A204.1 (cell line): ENCODE measurements at regions not wholly inside any gene's neighbourhood (a gene's known extent, or its start where the extent isn't known, plus 50 kb on each side); places are given as distances from the start of the nearest gene placed in this dataset.

Source experiments
- FAIRE-seq: peaks from 2 replicates; lab custom pipeline; 2012; peaks lifted over from hg19 to GRCh38; lab: Jason Lieb, UNC

DNA sequence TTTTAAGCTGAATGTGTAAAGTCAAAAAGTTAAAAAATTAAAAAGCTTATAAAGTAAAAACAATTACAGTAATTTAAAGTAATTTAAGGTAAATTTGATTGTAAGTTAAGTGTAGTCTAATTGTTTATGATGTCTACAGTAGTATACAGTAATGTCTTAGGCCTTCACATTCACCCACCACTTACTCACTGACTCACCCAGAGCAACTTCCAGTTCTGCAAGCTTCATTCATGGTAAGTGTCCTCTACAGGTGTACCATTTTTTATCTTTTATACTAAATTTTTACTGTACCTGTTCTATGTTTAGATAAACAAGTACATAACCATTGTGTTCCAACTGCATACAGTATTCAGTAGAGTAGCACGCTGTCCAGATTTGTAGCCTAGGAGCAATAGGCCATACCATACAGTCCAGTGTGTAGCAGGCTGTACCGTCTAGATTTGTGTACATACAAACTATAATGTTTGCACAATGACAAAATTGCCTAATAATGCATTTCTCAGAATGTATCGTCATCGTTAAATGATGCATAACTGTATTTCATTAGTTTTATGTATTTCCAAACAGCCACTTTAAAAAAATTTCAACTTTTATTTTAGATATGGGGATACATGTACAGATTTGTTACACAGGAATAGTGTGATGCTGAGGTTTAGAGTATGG is 319.3 kb downstream of the DYSF start:
- no peak for FAIRE-seq

- no peak for FAIRE-seq
Observed at GRCh38 chr2:71767663-71768062, 314.3 kb downstream of the DYSF start.

- no peak for FAIRE-seq
Observed at GRCh38 chr2:71759060-71759459, 305.7 kb downstream of the DYSF start.

DNA sequence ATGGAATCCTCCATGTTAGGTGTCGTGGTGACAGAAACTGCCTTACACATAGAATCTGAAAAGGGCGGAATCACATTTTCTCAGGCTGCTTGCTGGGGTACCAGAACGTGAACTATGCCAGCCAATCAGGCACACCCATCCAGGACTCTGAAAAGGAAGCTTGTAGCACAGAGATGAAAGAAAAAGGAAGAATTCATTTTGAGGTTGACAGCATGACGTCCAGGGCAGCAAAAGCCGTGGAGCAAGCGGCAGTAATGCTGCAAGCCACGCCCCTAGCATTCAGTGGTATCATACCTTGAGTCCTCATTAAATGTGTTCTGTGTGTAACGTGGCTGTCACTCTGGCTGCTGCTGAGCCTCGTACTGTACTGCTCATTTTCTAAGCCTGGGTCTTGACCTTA is 304.0 kb downstream of the DYSF start:
- no peak for FAIRE-seq

DNA sequence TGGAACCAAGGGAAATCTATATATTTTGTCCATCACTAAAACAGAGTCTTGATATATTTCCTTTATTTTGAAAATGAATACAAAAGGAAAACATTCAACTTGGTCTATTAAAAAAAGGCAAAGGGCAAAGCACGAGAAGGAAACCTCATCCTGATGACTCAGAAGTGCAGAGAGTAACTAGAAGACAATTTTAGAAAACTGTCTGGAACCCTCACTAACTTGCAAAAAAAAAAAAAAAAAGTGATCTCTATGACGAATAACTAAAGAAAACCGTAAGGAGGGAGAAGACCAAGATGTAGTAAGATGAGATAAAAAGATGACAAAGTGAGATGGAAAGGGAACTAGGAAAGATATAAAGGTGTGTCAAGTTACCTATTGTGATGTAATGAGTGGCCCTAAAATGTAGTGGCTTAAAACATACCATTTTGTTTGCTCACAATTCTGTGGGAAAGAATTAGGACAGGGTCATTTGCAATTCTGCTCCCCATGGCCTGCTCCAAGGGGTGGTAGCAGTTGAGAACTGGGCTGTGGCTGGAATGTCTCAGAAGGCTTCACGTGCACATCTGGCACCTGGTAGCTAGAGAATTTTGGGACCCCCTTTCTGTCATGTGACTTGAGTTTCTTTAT is 303.0 kb downstream of the DYSF start:
- FAIRE-seq, result no peak

DNA sequence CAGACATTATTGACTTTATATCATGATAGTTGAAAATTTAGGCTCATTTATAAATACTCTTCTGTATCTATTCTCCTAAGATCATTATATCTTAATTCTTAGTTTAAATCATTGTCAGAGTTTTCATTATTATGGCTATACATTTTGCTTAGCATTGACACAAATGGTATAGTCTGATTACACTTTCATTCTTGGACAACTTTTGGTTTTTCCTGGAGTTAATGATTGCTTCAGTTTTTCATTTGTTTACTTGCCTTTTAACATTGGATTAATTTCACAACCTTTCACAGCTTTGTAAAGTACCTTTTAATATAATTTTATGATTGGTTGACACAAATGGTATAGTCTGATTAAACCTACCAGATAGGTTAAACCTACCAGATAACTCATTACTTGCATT is 298.2 kb downstream of the DYSF start:
- no peak for FAIRE-seq

DNA sequence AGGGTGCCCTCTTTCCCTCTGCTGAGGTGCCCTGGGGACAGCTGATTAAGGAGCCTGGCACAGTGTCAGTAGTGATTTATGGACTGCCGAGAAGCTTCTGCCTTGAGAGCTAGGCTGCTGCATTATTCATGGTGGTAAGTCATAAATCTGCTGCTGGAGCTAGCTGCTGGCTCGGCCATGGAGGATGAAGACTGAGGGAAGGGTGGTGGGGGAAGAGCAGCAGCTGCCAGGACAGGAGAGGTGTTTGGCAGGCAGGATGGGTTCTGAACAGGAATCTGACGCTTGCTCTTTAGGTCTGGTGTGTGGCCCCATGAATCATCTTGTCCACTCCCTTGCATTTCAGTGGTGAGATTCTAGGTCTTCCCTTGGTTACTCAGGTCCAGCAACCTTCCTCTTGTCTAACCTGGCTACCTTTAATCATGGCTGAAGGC is 296.3 kb downstream of the DYSF start:
- no peak for FAIRE-seq

- no peak for FAIRE-seq
Observed at GRCh38 chr2:71748227-71748626, 294.9 kb downstream of the DYSF start.

DNA sequence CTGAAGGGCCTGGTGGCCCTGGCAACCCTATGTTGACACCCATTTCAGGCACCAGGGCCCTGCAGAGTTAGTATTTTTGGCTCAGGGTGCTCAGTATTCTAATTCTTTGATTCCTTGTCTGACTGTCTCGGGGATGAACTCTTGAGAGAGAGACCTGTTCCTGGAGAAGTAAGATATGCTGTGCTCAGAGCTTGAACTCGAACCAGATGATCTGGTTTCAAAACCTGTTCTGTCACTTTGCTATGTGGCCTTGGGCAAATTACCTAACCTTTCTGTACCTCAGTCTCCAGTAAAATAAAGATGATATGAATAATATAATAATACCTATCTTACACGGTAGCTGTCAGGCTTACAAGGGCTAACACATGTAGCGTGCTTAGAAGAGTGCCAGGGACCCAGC is 294.2 kb downstream of the DYSF start:
- no peak for FAIRE-seq

GRCh38 chr2:71746946-71747501 is 293.7 kb downstream of the DYSF start:
- no peak for FAIRE-seq

DNA sequence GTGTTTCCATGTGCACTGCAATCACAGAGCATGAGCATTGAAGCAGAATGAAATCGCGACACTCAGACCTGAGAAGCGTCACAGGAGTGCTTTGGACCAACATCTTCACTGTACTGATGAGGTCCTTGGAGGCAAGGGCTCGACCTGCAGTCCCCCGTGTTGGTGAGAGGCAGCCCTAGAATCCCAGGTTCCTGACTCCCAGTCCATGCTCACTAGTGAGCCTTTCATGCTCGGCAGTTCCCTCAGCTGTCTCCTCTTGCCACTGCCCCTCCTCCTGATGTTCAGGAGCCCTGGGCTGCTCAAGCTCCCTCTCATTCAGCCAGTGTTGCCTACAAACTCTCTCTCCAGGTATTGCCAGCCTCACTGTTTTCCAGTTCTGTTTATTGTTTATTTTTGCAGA is 291.4 kb downstream of the DYSF start:
- FAIRE-seq, result no peak

- no peak for FAIRE-seq
Observed at GRCh38 chr2:71743995-71744675, 290.8 kb downstream of the DYSF start.

DNA sequence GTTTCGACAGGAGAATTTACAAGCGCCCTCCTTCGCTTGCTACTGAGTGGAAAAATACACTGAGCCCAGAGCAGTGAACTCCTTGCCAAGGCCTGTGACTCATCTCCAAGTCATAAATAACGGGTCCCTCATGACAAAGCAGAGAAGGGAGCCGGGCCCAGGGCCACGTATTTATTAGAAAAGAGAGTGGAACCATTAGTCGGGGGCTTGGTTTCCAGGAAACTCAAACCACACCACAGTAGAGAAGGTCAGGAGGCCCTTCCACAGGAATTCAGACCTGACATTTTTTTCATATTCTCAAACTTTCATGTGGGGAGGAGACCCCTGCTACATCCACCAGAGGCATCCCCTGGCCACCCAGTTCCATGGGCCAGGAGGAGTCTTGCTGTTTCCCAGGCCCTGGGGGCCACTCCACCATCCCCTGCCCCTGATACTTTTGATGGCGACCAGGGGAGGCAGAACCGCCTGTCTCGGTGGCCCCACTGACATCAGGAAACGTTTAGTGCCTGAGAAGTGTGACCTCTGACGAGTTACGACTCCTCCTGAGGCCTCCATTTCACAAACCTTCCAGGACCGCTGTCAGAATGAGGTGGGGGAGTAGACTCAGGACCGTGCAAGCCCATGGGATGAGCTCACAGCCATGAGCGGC is 289.7 kb downstream of the DYSF start:
- FAIRE-seq, result no peak

DNA sequence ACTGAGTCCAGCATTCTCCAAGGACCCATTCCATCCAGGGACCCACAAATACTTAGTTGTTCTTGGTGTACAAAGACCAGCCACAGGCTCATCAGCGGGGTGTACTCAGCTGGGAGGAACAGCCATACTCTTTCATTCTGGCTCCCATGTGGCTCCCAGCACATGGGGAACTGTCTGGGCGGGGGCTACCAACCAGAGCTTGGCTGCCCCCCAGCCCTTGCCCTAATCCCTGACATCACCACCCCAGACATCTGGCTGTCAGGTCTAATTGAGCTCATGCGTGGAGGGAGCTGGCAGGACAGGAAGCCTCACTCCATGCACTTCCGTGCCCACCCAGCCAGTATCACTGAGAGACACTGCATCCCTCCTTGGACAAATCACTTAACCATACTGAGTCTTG is 283.6 kb downstream of the DYSF start:
- no peak for FAIRE-seq

DNA sequence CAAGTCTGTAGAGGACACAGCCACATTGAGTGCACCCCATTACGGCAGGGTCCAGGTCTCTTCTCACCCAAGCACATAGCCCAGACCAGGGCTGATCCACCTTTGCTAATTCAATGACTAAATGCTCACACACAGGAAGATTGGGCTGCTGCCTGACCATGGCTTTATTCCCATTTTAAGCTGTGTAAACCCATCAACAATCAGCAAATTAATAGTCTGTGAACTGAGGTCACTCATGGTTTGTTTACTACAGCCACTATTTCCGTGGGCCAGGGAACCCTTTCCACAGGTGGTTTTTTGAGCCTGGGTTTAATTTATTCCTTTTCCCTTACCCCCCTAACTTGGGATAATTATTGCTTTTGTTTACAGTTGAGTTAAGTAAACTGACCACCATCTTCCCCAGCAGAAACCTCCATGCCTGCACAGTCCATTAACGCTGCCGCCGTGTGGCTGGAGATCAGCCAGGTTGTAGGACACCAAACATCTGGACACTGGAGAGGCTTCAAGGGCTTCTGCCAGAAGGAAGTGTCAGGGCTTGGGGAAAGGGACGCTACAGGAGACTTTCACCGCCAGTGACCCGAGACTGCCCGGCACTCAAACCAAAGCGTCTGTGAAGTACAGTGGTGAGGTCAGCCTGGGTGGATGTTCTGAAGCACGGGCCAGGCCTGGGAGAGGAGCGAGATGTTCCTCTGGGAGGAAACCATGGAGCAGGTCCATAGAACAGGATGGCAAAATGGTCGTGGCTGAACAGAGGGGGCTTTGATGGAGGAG is 282.9 kb downstream of the DYSF start:
- no peak for FAIRE-seq
